Frontal cortex (tissue), 3 donors: ENCODE measurements at regions not wholly inside any gene's neighbourhood (a gene's known extent, or its start where the extent isn't known, plus 50 kb on each side); places are given as distances from the start of the nearest gene placed in this dataset.
"Not testable (repeated sequence)": the region's sequence is repeated elsewhere in the genome, so short reads cannot be mapped to it uniquely, and the experiment has no call there.

Experiments
- DNase-seq, 2 donors: peaks; one replicate each; pipeline ENCODE4 v3.0.0; 2012; ENCODE audit warnings: low spot score in 2 of 2
- FAIRE-seq: peaks from 2 replicates; lab custom pipeline; 2012; peaks lifted over from hg19 to GRCh38; lab: Jason Lieb, UNC
- donor health status: control.
- donor health status: control.
- donor health status: control.

- FAIRE-seq (no peak), DNase-seq (no peak)
Observed at GRCh38 chr16:58963479-58963878, 229.4 kb upstream of the GOT2 start.

DNA sequence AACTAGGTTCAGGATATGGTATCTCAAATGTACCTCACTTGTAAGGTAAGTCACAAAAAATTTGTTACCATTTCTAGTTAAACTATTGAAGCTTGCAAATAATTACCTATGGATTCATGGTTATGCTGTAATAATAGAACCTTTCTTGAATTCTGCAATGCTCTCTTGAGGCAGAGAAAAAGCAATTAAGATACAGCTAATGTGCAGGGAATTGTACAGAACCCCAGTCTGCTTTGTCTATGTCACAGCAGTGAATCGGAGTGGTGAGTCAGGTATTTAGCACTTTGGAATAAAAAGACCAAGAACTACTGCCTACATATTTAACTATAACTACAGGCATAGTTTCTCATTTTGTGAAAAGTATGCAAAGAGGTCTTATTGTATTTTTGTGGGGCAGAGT, 228.7 kb upstream of the GOT2 start:
- no peak for DNase-seq
- FAIRE-seq = no peak

- DNase-seq = no peak
Observed at GRCh38 chr16:58960484-58960883, 226.4 kb upstream of the GOT2 start.

DNA sequence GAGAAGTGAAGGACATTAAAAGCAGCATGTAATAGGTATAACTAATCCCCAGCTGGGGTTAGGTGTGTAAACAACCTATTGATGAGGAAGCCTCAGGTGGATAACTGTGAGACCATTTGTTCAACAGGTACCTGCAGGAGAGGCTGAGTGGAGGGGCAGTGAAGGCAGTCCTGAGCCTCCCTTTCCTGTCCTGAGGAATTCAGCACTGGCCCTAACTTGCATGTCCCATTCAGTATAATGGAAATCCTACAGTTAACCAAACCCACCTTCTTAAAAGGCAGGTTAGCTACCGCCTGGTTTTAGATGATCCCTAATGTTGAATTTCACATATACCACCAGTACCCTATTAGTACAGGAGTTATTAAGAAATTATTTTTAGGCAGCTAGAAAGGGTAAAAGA, 225.9 kb upstream of the GOT2 start:
- no peak for FAIRE-seq
- no peak for DNase-seq

More at GRCh38 chr16:58960484-58960883, 226.4 kb upstream of the GOT2 start:
- FAIRE-seq = no peak

DNA sequence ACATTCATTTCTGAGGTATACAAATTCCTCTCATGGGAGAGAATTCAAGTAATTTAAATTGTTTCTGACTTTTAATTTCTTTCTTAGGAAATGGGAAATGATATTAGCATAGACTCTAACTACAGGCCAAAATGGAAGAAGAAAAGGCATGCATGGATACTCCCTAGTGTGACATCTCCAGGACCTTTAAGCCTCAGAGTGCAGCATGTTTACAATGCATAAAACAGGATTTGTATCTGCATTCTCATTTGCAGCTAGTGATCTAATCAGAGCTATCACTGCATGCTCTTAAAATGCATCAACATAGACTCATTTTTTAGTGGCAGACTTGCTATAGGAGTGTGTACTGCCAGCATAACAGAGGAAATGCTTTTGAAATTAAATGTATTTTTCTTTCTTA, 224.6 kb upstream of the GOT2 start:
- FAIRE-seq (no peak), DNase-seq (no peak)

GRCh38 chr16:58948244-58948643, 214.1 kb upstream of the GOT2 start:
- FAIRE-seq = no peak
- DNase-seq = no peak

DNA sequence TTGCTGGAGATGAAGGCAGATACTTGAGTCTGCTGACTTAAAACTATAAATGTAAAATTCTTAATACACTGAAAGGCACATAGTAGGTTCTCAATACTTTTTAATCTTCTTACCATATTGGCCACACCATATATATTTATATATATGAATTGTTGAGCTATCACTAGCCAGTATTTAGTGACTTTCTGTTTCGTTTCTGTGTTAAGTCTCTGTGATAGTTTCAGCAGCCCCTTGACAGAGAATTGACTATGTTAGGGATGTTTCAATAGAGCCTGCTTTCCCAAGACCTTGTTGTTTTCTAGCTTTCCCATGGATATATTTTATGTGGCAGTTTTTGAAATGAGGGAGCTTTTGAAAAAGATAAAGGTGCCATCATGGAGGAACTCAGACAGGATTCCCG, 206.5 kb upstream of the GOT2 start:
- FAIRE-seq = no peak
- DNase-seq = no peak

GRCh38 chr16:58938811-58939210, 204.7 kb upstream of the GOT2 start:
- FAIRE-seq (no peak), DNase-seq (no peak)

- no peak for DNase-seq
- no peak for FAIRE-seq
Observed at GRCh38 chr16:58937661-58938060, 203.5 kb upstream of the GOT2 start.

DNA sequence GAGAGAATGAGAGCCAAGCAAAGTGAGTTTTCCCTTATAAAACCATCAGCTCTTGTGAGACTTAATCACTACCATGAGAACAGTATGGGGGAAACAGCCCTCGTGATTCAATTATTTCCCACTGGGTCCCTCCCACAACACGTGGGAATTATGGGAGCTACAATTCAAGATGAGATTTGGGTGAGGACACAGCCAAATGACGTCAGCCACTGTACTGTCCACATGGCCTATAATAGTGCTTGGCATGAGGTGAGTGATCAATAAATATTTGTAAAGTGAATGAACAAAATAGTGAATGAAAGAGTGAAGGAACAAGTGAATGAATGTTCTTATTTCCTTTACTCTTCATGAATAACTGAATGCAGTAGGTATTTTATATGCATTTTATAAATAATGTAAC, 199.1 kb upstream of the GOT2 start:
- no peak for FAIRE-seq
- no peak for DNase-seq

DNA sequence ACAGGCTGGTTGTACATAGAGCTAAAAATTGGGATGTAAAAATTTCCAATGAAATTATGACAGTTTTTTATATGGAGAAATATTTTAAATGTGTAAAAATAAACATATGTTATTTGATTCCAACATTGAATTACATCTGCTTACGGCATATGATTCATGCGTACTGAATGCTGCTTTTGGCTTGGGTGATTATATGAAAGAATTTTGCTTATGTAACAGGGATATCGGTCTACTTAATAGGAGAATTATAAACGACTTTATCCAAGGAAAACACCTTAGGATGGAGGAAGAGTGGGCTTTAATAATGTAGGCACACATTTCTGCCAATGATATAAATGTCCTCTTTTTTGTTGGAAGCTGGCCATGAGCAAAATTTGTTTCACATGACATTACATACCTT, 197.3 kb upstream of the GOT2 start:
- DNase-seq = no peak
- no peak for FAIRE-seq

- FAIRE-seq (no peak), DNase-seq (no peak)
Observed at GRCh38 chr16:58923094-58923493, 189.0 kb upstream of the GOT2 start.

DNA sequence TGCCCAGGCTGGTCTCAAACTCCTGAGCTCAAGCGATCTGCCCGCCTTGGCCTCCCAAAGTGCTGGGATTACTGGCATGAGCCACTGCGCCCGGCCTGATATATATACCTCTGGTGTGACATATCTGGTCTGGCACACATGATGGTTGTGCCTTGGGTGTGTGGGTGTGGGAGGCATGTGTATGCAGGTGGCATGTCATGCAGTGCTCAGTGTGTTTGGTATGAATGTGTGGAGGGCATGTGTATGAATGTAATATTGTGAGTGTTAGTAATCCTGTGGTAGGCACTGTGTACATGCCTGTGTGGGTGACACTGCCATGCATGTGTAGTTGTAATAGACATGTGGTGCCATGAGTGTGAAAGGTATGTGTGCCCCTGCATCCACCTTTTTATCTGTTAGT, 179.3 kb upstream of the GOT2 start:
- DNase-seq (no peak), FAIRE-seq (no peak)

DNA sequence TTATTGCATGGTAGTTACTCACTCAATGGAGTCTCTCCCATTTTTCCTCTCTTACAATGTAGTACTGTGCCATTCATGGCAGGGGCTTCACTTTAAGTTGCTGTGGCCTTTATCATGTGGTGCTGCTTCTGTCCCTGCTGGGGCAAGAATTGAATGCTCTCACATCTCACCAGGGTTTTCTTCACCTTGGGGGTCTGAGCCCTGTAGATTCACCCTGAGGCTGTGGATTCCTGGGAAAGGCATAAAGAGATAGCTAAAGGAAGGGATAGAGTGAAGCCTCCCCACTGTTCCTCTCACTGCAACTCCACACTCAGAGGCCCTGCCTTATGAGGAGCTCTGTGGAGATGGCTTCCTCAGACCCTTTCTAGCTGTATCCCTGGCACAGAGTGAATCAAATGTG, 178.5 kb upstream of the GOT2 start:
- DNase-seq (no peak), FAIRE-seq (no peak)

- no peak for FAIRE-seq
- no peak for DNase-seq
Observed at GRCh38 chr16:58906981-58907715, 173.0 kb upstream of the GOT2 start.

- DNase-seq (no peak), FAIRE-seq (no peak)
Observed at GRCh38 chr16:58904291-58904690, 170.2 kb upstream of the GOT2 start.

DNA sequence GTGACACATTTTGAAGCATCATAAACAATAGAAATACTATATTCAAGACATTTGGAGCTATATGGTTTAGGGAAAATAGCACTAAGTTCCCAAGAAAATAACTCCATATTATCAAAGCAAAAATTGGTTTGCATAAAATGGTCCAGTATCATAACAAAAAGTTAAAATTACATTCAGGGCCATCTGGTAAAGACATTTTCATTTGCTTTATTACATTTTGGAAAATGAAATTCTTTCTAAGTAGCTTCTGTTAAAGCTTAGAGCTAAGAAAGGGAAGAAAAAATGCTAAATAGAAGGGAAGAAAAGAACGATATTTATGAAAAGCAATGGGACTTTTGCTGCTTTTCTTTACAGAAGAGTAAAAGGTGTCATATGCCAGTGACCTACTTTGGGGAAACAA, 155.4 kb upstream of the GOT2 start:
- no peak for FAIRE-seq

DNA sequence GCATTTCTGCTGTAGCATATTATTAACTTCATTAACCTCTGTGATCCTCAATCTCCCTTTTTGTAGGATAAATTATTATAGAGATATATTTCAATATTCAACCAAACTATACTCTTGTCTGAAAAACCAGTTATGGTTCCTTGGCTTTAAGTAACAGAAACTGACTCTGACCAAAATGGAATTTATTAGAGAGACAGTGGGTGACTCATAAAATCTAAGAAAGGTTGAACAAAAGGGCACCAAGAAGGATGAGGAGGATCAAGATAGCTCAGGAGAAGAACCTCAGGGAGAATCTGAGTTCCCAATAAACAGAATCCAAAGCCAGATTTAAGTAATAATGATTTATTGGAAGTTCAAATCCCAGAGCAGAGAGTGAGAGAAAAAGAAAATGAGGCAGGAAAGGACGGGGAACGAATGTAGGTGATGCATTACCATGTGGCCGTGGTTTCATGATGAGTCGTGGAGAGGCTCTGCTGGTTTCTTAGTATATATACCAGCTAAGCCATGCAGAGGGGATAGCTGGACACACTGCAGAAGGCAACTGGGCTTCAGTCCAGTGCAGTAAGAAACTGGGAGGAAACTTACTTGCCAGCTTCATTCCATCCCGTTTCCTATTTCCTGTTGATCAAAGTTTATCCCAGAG, 151.5 kb upstream of the GOT2 start:
- DNase-seq (no peak), FAIRE-seq (no peak)

More for the DNA sequence above, 155.4 kb upstream of the GOT2 start:
- no peak for DNase-seq

DNA sequence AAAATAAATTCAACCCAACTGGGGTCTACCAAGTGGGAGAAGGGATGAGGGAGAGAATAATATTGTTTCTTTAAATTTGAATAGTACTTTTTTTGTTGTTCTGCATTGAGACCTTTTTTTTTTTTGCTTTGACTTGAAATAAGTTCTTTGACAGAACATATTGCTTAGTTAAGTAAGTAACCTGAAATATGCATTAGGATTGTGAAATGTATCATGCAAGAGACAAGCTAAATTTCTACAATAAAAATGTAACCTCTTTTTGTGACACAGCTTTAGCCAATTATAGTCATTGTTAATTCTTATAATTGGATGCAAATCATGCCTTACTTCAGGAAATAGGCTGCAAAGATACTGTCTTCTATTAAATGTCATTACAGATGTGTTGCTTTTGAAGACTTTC, 150.0 kb upstream of the GOT2 start:
- no peak for DNase-seq
- no peak for FAIRE-seq

DNA sequence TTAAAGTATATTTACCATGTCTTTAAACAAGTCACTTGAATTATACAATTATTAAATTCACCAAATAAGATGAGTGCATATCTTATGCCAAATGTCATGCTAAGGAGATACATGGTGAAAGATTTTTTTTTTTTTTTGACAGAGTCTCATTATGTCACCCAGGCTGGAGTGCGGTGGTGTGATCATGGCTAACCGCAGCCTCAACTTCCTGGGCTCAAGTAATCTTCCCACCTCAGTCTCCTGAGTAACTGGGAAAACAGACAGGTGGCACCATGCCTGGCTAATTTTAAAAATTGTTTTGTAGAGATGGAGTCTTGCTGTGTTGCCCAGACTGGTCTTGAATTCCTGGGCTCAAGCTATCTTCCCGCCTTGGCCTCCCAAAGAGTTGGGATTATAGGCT, 149.0 kb upstream of the GOT2 start:
- DNase-seq (no peak), FAIRE-seq (no peak)

DNA sequence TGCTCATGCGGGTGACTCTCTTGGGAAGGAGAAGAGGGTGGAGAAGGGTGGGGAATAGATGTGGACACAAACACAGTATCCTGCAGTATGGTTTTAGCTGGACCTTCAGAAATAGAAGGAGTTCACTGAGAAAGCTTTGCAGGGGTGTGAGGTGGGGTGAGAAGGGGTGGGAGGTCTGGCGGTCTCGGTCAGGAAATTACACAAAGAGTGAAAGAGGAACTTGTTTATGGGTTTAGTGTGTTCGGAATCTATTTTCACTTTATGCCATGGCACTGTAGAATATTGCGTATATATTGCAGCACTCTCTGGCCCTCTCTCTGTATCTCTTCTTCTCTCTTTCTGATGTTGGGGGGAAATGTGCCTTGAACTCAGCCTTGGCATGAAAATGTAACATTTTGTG, 148.2 kb upstream of the GOT2 start:
- DNase-seq (no peak), FAIRE-seq (no peak)

DNA sequence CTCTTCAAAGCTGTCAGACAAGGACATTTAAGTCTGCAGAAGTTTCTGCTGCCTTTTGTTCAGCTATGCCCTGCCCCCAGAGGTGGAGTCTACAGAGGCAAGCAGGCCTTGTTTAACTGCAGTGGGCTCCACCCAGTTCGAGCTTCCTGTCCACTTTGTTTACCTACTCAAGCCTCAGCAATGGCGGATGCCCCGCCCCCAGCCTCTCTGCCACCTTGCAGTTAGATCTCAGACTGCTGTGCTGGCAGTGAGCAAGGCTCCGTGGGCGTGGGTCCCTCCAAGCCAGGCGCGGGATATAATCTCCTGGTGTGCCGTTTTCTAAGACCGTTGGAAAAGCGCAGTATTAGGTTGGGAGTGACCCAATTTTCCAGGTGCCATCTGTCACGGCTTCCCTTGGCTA, 144.5 kb upstream of the GOT2 start:
- FAIRE-seq = not testable (repeated sequence)

More for the DNA sequence above, 144.5 kb upstream of the GOT2 start:
- not testable (repeated sequence) for DNase-seq
